ENCODE measurements at regions not wholly inside any gene's neighbourhood (a gene's known extent, or its start where the extent isn't known, plus 50 kb on each side); places are given as distances from the start of the nearest gene placed in this dataset.
"Not testable (repeated sequence)": the region's sequence is repeated elsewhere in the genome, so short reads cannot be mapped to it uniquely, and the experiment has no call there.

DNA sequence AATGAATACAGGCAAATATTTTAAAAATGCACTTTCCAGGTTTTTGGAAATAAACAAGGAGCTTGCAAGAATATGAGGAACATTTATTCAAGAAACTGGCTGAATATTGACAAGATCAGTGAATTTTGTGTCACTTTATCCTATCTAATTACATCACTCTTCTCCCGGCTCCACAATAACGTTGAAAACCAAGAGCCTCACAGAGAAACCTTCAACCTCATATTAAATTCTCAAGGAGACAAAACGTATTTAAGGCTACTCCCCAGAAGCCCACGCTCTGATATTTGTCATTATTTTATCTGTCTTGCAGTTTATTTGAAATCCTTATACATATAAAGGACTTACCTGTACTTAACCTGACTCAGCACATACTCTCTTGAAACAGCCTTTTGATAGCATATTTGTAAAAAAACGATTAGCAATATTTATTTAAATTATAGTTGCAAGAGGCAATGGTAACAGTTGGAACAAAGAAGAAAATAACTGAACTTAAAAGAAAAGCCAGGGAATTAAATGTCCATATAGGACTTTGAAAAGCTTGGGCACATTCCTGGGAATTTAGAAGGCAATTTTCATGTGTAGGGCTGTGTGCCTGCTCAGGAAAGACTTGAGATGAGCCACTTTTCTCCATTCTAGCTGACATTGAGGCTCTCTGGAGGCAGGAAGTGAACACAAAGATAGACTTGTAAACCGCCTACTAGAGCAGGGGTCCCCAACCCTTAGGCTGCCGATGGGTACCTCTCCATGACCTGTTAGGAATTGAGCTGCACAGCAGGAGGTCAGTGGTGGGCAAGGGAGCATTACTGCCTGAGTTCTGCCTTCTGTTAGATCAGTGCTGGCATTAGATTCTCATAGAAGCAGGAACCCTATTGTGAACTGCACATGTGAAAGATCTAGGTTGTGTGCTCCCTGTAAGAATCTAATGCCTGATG lies 636.4 kb downstream of the SLC16A7 start:
- no peak overlapping the region for H3K4me3 ChIP-seq (ENCODE audit: low read depth, poor library complexity, severe bottlenecking)
- intact Hi-C loops (cut with DNase I; ENCODE audit: low total_unique reads): no loop called here
- no peak for DNase-seq (ENCODE audit: low spot score in 2 of 2)
- TF ChIP-seq, protein P1, sequence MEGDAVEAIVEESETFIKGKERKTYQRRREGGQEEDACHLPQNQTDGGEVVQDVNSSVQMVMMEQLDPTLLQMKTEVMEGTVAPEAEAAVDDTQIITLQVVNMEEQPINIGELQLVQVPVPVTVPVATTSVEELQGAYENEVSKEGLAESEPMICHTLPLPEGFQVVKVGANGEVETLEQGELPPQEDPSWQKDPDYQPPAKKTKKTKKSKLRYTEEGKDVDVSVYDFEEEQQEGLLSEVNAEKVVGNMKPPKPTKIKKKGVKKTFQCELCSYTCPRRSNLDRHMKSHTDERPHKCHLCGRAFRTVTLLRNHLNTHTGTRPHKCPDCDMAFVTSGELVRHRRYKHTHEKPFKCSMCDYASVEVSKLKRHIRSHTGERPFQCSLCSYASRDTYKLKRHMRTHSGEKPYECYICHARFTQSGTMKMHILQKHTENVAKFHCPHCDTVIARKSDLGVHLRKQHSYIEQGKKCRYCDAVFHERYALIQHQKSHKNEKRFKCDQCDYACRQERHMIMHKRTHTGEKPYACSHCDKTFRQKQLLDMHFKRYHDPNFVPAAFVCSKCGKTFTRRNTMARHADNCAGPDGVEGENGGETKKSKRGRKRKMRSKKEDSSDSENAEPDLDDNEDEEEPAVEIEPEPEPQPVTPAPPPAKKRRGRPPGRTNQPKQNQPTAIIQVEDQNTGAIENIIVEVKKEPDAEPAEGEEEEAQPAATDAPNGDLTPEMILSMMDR (IDR thresholded peaks at IDR 0.05): no peak
- TF ChIP-seq POLR2A (IDR thresholded peaks at IDR 0.05): no peak
- 80% methylated on average over 7 of the region's 7 CpGs for whole genome bisulfite sequencing, 2 donors

DNA sequence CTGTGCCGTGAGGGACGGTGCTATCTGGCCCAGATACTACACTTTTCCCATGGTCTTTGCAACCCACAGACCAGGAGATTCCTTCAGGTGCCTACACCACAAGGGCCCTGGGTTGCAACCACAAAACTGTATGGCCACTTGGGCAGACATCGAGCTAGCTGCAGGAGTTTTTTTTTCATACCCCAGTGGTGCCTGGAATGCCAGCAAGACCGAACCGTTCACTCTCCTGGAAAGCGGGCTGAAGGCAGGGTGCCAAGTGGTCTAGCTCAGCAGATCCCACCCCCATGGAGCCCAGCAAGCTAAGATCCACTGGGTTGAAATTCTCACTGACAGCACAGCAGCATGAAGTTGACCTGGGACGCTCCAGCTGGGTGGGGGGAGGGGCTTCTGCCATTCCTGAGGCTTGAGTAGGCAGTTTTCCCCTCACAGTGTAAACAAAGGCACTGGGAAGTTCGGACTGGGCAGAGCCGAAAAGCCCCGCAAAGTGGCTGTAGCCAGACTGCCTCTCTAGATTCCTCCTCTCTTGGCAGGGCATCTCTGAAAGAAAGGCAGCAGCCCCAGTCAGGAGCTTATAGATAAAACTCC lies 638.9 kb downstream of the SLC16A7 start:
- intact Hi-C loops (cut with DNase I; ENCODE audit: low total_unique reads); H3K4me3 ChIP-seq (ENCODE audit: low read depth, poor library complexity, severe bottlenecking); DNase-seq (ENCODE audit: low spot score in 2 of 2): not testable (repeated sequence)
- 83 to 87% methylated on average over 10 of the region's 10 CpGs for WGBS, 2 donors

DNA sequence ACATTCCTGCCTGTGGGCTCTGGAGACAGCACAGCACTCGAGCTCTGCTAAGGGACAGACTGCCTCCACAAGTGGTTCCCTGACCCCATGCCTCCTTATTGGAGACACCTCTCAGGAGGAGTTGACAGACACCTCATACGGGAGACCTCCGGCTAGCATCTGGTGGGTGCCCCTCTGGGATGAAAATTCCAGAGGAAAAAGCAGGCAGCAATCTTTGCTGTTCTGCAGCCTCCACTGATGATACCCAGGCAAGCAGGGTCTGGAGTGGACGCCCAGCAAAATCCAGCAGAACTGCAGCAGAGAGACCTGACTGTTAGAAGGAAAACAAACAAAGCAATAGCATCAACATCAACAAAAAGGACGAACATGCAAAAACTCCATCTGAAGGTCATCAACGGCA lies 639.4 kb downstream of the SLC16A7 start:
- intact Hi-C loops (cut with DNase I; ENCODE audit: low total_unique reads): no loop called here
- no peak for DNase-seq (ENCODE audit: low spot score in 2 of 2)
- TF ChIP-seq, protein P1 (IDR thresholded peaks at IDR 0.05): no peak
- no peak for TF ChIP-seq POLR2A (IDR thresholded peaks at IDR 0.05)
- no peak overlapping the region for H3K4me3 ChIP-seq (ENCODE audit: low read depth, poor library complexity, severe bottlenecking)
- WGBS, 2 donors: 76 to 86% methylated on average over 6 of the region's 6 CpGs

DNA sequence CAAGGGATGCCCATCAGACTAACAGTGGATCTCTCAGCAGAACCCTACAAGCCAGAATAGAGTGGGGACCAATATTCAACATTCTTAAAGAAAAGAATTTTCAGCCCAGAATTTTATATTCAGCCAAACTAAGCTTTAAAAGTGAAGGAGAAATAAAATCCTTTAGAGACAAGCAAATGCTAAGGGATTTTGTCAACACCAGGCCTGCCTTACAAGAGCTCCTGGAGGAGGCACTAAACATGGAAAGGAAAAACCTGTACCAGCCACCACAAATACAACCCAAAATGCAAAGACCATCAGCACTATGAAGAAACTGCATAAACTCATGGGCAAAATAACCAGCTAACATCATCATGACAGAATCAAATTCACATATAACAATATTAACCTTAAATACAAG lies 640.6 kb downstream of the SLC16A7 start:
- H3K4me3 ChIP-seq (ENCODE audit: low read depth, poor library complexity, severe bottlenecking); intact Hi-C loops (cut with DNase I; ENCODE audit: low total_unique reads); DNase-seq (ENCODE audit: low spot score in 2 of 2): not testable (repeated sequence)

DNA sequence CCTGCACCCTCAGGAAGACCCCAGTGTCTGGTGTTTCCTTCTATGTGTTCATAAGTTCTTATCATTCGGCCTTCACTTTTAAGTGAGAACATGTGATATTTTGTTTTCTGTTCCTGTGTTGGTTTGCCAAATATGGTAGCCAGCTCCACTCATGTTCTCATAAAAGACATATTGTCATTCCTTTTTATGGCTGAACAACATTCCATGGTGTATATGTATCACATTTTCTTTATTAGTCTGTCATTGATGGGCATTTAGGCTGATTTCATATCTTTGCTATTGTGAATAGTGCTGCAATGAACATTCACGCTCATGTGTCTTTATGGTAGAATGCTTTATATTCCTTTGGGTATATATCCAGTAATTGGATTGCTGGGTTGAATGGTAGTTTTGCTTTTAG lies 645.1 kb downstream of the SLC16A7 start:
- 63 to 83% methylated on average over 2 of the region's 2 CpGs for WGBS, 2 donors
- TF ChIP-seq POLR2A (IDR thresholded peaks at IDR 0.05): no peak
- TF ChIP-seq, protein P1 (IDR thresholded peaks at IDR 0.05): no peak
- no peak overlapping the region for H3K4me3 ChIP-seq (ENCODE audit: low read depth, poor library complexity, severe bottlenecking)
- no peak for DNase-seq (ENCODE audit: low spot score in 2 of 2)
- intact Hi-C loops (cut with DNase I; ENCODE audit: low total_unique reads): no loop called here

DNA sequence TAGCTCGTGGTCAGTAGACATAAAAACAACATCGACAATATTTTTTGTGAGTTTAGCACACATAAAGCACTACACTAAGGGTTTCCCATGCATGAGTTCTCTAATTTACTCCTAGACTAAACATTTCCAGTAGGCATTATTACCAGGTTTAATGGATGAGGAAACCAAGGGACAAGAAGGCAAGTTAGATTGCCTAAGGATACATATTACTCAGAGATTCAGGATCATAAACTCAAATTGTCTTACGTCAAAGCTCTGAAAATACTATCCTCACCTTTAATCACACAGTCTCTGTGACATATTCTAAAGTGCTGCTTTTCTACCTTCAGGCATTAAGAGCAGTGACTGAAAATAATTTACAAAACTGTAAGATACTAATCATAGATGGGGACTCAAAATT lies 655.3 kb downstream of the SLC16A7 start:
- H3K4me3 ChIP-seq (ENCODE audit: low read depth, poor library complexity, severe bottlenecking): no peak overlapping the region
- intact Hi-C loops (cut with DNase I; ENCODE audit: low total_unique reads): no loop called here
- TF ChIP-seq, protein P1 (IDR thresholded peaks at IDR 0.05): no peak
- no peak for TF ChIP-seq POLR2A (IDR thresholded peaks at IDR 0.05)
- no peak for DNase-seq (ENCODE audit: low spot score in 2 of 2)
- 30 to 31% methylated on average over 3 of the region's 3 CpGs for WGBS, 2 donors
